Spleen (tissue), 7 donors: ENCODE measurements at regions not wholly inside any gene's neighbourhood (a gene's known extent, or its start where the extent isn't known, plus 50 kb on each side); places are given as distances from the start of the nearest gene placed in this dataset.

ENCODE experiments used
- POLR2A ChIP-seq, 3 donors: fragments of 450-650 bp; IDR thresholded peaks; one replicate each; pipeline ENCODE4 v1.5.1; 2017; ENCODE audit warnings: antibody characterized with exemption in 3 of 3, mild to moderate bottlenecking in 1 of 3
- TF ChIP-seq, protein P1 (sequence below), 11 experiments: fragments of 200-600 bp in 7 of 11; fragments of 450-650 bp in 4 of 11; sonication (generic) in 4 of 11; IDR thresholded peaks in 8 of 11; conservative IDR thresholded peaks in 3 of 11; 1 replicate in 7 of 11; 2 replicates in 4 of 11; pipeline versions ENCODE4 v1.4.0 to v1.8.0; 2016 to 2021; ENCODE audit warnings: antibody characterized with exemption in 11 of 11, inconsistent platforms in 4 of 11, mild to moderate bottlenecking in 1 of 11
- donor health status: DM: no; HTN: no; CAD: no; lungs with moderate emphysema.
- donor health status: DM: no; HTN: no; CAD: no.
- donor health status: DM: no; HTN: no; CAD: no.

DNA sequence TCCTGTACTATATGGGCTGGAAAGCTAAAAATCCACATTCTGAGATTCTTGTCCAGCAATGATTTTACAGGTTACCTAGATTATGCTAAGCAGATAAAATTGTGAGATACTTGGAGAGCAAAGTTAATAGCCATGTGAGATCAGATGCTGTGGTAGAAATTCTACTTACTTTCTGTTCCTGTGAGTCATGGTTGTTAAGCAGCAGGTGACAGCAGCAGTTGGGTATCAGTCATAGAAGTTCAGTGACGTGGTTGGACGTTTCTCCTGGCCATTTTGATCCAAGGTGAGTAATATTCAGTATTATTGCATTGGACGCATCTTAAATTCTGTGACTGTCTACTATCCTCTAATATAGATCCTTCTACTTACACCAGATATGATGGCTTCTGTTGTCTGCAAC lies 524.5 kb downstream of the TMEM38B start:
- TF ChIP-seq, protein P1, sequence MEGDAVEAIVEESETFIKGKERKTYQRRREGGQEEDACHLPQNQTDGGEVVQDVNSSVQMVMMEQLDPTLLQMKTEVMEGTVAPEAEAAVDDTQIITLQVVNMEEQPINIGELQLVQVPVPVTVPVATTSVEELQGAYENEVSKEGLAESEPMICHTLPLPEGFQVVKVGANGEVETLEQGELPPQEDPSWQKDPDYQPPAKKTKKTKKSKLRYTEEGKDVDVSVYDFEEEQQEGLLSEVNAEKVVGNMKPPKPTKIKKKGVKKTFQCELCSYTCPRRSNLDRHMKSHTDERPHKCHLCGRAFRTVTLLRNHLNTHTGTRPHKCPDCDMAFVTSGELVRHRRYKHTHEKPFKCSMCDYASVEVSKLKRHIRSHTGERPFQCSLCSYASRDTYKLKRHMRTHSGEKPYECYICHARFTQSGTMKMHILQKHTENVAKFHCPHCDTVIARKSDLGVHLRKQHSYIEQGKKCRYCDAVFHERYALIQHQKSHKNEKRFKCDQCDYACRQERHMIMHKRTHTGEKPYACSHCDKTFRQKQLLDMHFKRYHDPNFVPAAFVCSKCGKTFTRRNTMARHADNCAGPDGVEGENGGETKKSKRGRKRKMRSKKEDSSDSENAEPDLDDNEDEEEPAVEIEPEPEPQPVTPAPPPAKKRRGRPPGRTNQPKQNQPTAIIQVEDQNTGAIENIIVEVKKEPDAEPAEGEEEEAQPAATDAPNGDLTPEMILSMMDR (IDR thresholded peaks at IDR 0.05 in 8 of 11, conservative IDR thresholded peaks at IDR 0.05 in 3 of 11) = no peak
- TF ChIP-seq POLR2A (IDR thresholded peaks at IDR 0.05) = no peak
